Activated T-helper 2 cell treated with anti-CD3 and anti-CD28 coated beads, Interferon-gamma antibody, Interleukin-2, Interleukin-4, amounts not matched to agents 10 μg/mL and 5 μg/mL and 100 μg/mL, durations not matched to agents 14 hours and 24 hours and 36 hours (primary cell): ENCODE measurements at regions not wholly inside any gene's neighbourhood (a gene's known extent, or its start where the extent isn't known, plus 50 kb on each side); places are given as distances from the start of the nearest gene placed in this dataset.

ENCODE experiments used
- DNase-seq: peaks from one replicate; pipeline ENCODE4 v3.0.0; 2021; ENCODE audit warnings: low spot score
- H3K27ac Mint-ChIP-seq: one replicate; pipeline ENCODE4 v1.8.0; 2021; ENCODE audit warnings: mixed read lengths
- H3K27me3 Mint-ChIP-seq: one replicate; pipeline ENCODE4 v1.8.0; 2021; ENCODE audit warnings: low read depth, mixed read lengths
- H3K36me3 Mint-ChIP-seq: one replicate; pipeline ENCODE4 v1.8.0; 2021; ENCODE audit warnings: low read depth, mixed read lengths
- H3K4me1 Mint-ChIP-seq: one replicate; pipeline ENCODE4 v1.8.0; 2021; ENCODE audit warnings: low read depth, mixed read lengths
- H3K4me3 Mint-ChIP-seq: one replicate; pipeline ENCODE4 v1.8.0; 2021; ENCODE audit warnings: low read depth, mild to moderate bottlenecking, moderate library complexity, mixed read lengths
- H3K9me3 Mint-ChIP-seq: one replicate; pipeline ENCODE4 v1.8.0; 2021; ENCODE audit warnings: mixed read lengths
- intact Hi-C: fragments of 100-400 bp; cut with micrococcal nuclease; formaldehyde crosslinking; loops from one replicate; pipeline ENCODE4 v1.15.1; 2023

GRCh38 chr12:70048521-70049250 is 194.5 kb upstream of the CNOT2 start:
- intact Hi-C loops: no loop called here
- no peak for DNase-seq
- no peak overlapping the region for H3K4me3 Mint-ChIP-seq
- no peak overlapping the region for H3K27ac Mint-ChIP-seq
- peaks cover 9% of the 10 kb centered on the region for H3K4me1 Mint-ChIP-seq
- H3K36me3 Mint-ChIP-seq: no peaks in the 10 kb centered on the region
- no peaks in the 10 kb centered on the region for H3K9me3 Mint-ChIP-seq
- peaks cover 2% of the 10 kb centered on the region for H3K27me3 Mint-ChIP-seq

GRCh38 chr12:70049596-70050360 is 193.5 kb upstream of the CNOT2 start:
- peaks cover 9% of the 10 kb centered on the region for H3K4me1 Mint-ChIP-seq
- intact Hi-C loops: loop anchor here (5.0 kb wide), 1 partner anchor 193 kb away; the partner anchor contains the start of gene CNOT2
- no peak overlapping the region for H3K27ac Mint-ChIP-seq
- no peak overlapping the region for H3K4me3 Mint-ChIP-seq
- H3K9me3 Mint-ChIP-seq: no peaks in the 10 kb centered on the region
- DNase-seq: no peak
- no peaks in the 10 kb centered on the region for H3K36me3 Mint-ChIP-seq
- H3K27me3 Mint-ChIP-seq: peaks cover 2% of the 10 kb centered on the region

GRCh38 chr12:70052476-70052875 is 190.8 kb upstream of the CNOT2 start:
- no peaks in the 10 kb centered on the region for H3K36me3 Mint-ChIP-seq
- peaks cover 9% of the 10 kb centered on the region for H3K4me1 Mint-ChIP-seq
- no peak overlapping the region for H3K4me3 Mint-ChIP-seq
- intact Hi-C loops: loop anchor here (5.0 kb wide), 1 partner anchor 190 kb away; the partner anchor contains the start of gene CNOT2
- no peaks in the 10 kb centered on the region for H3K9me3 Mint-ChIP-seq
- no peak for DNase-seq
- H3K27ac Mint-ChIP-seq: no peak overlapping the region
- H3K27me3 Mint-ChIP-seq: no peaks in the 10 kb centered on the region

- Mint-ChIP-seq H3K9me3 (no peaks in the 10 kb centered on the region), H3K4me3 (no peak overlapping the region), H3K4me1 (peaks cover 9% of the 10 kb centered on the region), H3K36me3 (no peaks in the 10 kb centered on the region), H3K27ac (no peak overlapping the region), H3K27me3 (no peaks in the 10 kb centered on the region)
- DNase-seq: no peak
- intact Hi-C loops: loop anchor here (5.0 kb wide), 1 partner anchor 189 kb away; the partner anchor contains the start of gene CNOT2
Measured at GRCh38 chr12:70052931-70053497, 190.2 kb upstream of the CNOT2 start.

GRCh38 chr12:70059373-70059772 is 183.9 kb upstream of the CNOT2 start:
- H3K4me3 Mint-ChIP-seq: no peak overlapping the region
- no peak for DNase-seq
- H3K9me3 Mint-ChIP-seq: no peaks in the 10 kb centered on the region
- peaks cover 4% of the 10 kb centered on the region for H3K27me3 Mint-ChIP-seq
- intact Hi-C loops: no loop called here
- H3K4me1 Mint-ChIP-seq: no peaks in the 10 kb centered on the region
- H3K36me3 Mint-ChIP-seq: no peaks in the 10 kb centered on the region
- H3K27ac Mint-ChIP-seq: no peak overlapping the region

- no peak overlapping the region for H3K27ac Mint-ChIP-seq
- H3K27me3 Mint-ChIP-seq: peaks cover 4% of the 10 kb centered on the region
Measured at GRCh38 chr12:70060634-70061033, 182.6 kb upstream of the CNOT2 start.

GRCh38 chr12:70068743-70069142 is 174.5 kb upstream of the CNOT2 start:
- no peaks in the 10 kb centered on the region for H3K36me3 Mint-ChIP-seq
- no peaks in the 10 kb centered on the region for H3K4me1 Mint-ChIP-seq
- peaks cover 3% of the 10 kb centered on the region for H3K27me3 Mint-ChIP-seq
- no peaks in the 10 kb centered on the region for H3K9me3 Mint-ChIP-seq
- intact Hi-C loops: no loop called here
- H3K27ac Mint-ChIP-seq: no peak overlapping the region
- H3K4me3 Mint-ChIP-seq: no peak overlapping the region
- no peak for DNase-seq

More at GRCh38 chr12:70060634-70061033, 182.6 kb upstream of the CNOT2 start:
- no peak for DNase-seq
- Mint-ChIP-seq H3K4me3 (no peak overlapping the region), H3K9me3 (no peaks in the 10 kb centered on the region), H3K36me3 (no peaks in the 10 kb centered on the region), H3K4me1 (no peaks in the 10 kb centered on the region)
- intact Hi-C loops: no loop called here

- H3K27me3 Mint-ChIP-seq: peaks cover 3% of the 10 kb centered on the region
- intact Hi-C loops: no loop called here
- H3K4me3 Mint-ChIP-seq: no peak overlapping the region
- DNase-seq: no peak
- no peak overlapping the region for H3K27ac Mint-ChIP-seq
- no peaks in the 10 kb centered on the region for H3K4me1 Mint-ChIP-seq
- H3K9me3 Mint-ChIP-seq: no peaks in the 10 kb centered on the region
- no peaks in the 10 kb centered on the region for H3K36me3 Mint-ChIP-seq
Measured at GRCh38 chr12:70069221-70070105, 173.8 kb upstream of the CNOT2 start.

- Mint-ChIP-seq H3K27ac (no peak overlapping the region), H3K9me3 (no peaks in the 10 kb centered on the region), H3K36me3 (no peaks in the 10 kb centered on the region), H3K27me3 (peaks cover 3% of the 10 kb centered on the region), H3K4me1 (no peaks in the 10 kb centered on the region), H3K4me3 (no peak overlapping the region)
- intact Hi-C loops: no loop called here
- no peak for DNase-seq
Measured at GRCh38 chr12:70070494-70071007, 172.7 kb upstream of the CNOT2 start.

GRCh38 chr12:70074510-70074909 is 168.7 kb upstream of the CNOT2 start:
- H3K4me1 Mint-ChIP-seq: no peaks in the 10 kb centered on the region
- DNase-seq: no peak
- no peaks in the 10 kb centered on the region for H3K9me3 Mint-ChIP-seq
- H3K4me3 Mint-ChIP-seq: no peak overlapping the region
- H3K36me3 Mint-ChIP-seq: no peaks in the 10 kb centered on the region
- H3K27me3 Mint-ChIP-seq: no peaks in the 10 kb centered on the region
- H3K27ac Mint-ChIP-seq: no peak overlapping the region
- intact Hi-C loops: no loop called here

- H3K9me3 Mint-ChIP-seq: peaks cover 2% of the 10 kb centered on the region
- intact Hi-C loops: no loop called here
- no peaks in the 10 kb centered on the region for H3K27me3 Mint-ChIP-seq
- H3K4me1 Mint-ChIP-seq: no peaks in the 10 kb centered on the region
- no peak for DNase-seq
- no peak overlapping the region for H3K4me3 Mint-ChIP-seq
- H3K36me3 Mint-ChIP-seq: no peaks in the 10 kb centered on the region
- no peak overlapping the region for H3K27ac Mint-ChIP-seq
Measured at GRCh38 chr12:70077441-70077840, 165.8 kb upstream of the CNOT2 start.

GRCh38 chr12:70078161-70078560 is 165.1 kb upstream of the CNOT2 start:
- Mint-ChIP-seq H3K36me3 (no peaks in the 10 kb centered on the region), H3K27me3 (no peaks in the 10 kb centered on the region), H3K4me3 (no peak overlapping the region), H3K9me3 (peaks cover 5% of the 10 kb centered on the region), H3K27ac (no peak overlapping the region), H3K4me1 (no peaks in the 10 kb centered on the region)
- DNase-seq: no peak
- intact Hi-C loops: no loop called here
